ENCODE measurements at regions not wholly inside any gene's neighbourhood (a gene's known extent, or its start where the extent isn't known, plus 50 kb on each side); places are given as distances from the start of the nearest gene placed in this dataset.

- Histone ChIP-seq H3K4me3 (ENCODE audit: low read depth in 2 of 2, low read length in 2 of 2) (no peak overlapping the region), H3K4me1 (ENCODE audit: control insufficient read depth, insufficient read depth, low read length) (no peaks in the 10 kb centered on the region), H3K27me3 (ENCODE audit: control insufficient read depth, insufficient read depth, low read length) (no peaks in the 10 kb centered on the region), H3K27ac (ENCODE audit: low read length) (no peak overlapping the region), H3K9me3 (ENCODE audit: control insufficient read depth, insufficient read depth, low read depth, low read length) (no peaks in the 10 kb centered on the region), H3K36me3 (ENCODE audit: control insufficient read depth, insufficient read depth, low read length) (no peaks in the 10 kb centered on the region)
- CTCF ChIA-PET, result no interaction called here
- in situ Hi-C loops (cut with HindIII; ENCODE audit: low pct_unique_long_range_greater_than_20kb, low sequenced_read_pairs) (no loop called here), intact Hi-C loops (cut with micrococcal nuclease; ENCODE audit: unreplicated experiment) (no loop called here)
- POLR2A ChIA-PET, result no interaction called here
- no TSS peak for BruUV-seq (replicated peaks)
- TF ChIP-seq CTCF (IDR thresholded peaks at IDR 0.05) (peak; percentile 56; the same call in 1 of the 2 replicates), TCF7L2 (IDR thresholded peaks at IDR 0.05; ENCODE audit: low read depth, low read length) (no peak)
- DNase-seq (ENCODE audit: low read depth, low spot score) (no peak), ATAC-seq (no peak)
Observed at GRCh38 chrX:85627363-85627762, 247.9 kb upstream of the POF1B start.

- ATAC-seq, result no peak
- H3K27ac ChIP-seq (ENCODE audit: low read length), result no peak overlapping the region
- no peak overlapping the region for H3K4me3 ChIP-seq (ENCODE audit: low read depth in 2 of 2, low read length in 2 of 2)
- no peaks in the 10 kb centered on the region for H3K9me3 ChIP-seq (ENCODE audit: control insufficient read depth, insufficient read depth, low read depth, low read length)
- no peak for DNase-seq (ENCODE audit: low read depth, low spot score)
- TF ChIP-seq TCF7L2 (IDR thresholded peaks at IDR 0.05; ENCODE audit: low read depth, low read length) (no peak), REST (IDR thresholded peaks at IDR 0.05; ENCODE audit: insufficient read depth in 1 of 2, low read depth in 2 of 2, low read length in 1 of 2) (no peak), SIN3A (IDR thresholded peaks at IDR 0.05; ENCODE audit: borderline replicate concordance, insufficient read depth, low read depth, low read length) (no peak), POLR2AphosphoS5 (IDR thresholded peaks at IDR 0.05; ENCODE audit: low read depth, low read length) (no peak), CTCF (IDR thresholded peaks at IDR 0.05) (no peak)
- intact Hi-C loops (cut with micrococcal nuclease; ENCODE audit: unreplicated experiment), result no loop called here
- in situ Hi-C loops (cut with HindIII; ENCODE audit: low pct_unique_long_range_greater_than_20kb, low sequenced_read_pairs), result no loop called here
- H3K4me1 ChIP-seq (ENCODE audit: control insufficient read depth, insufficient read depth, low read length), result no peaks in the 10 kb centered on the region
- BruUV-seq (replicated peaks), result no TSS peak
- H3K27me3 ChIP-seq (ENCODE audit: control insufficient read depth, insufficient read depth, low read length), result no peaks in the 10 kb centered on the region
- no peaks in the 10 kb centered on the region for H3K36me3 ChIP-seq (ENCODE audit: control insufficient read depth, insufficient read depth, low read length)
- ChIA-PET CTCF (no interaction called here), POLR2A (no interaction called here)
Observed at GRCh38 chrX:85622635-85623034, 243.2 kb upstream of the POF1B start.

GRCh38 chrX:85620466-85620865 lies 241.0 kb upstream of the POF1B start:
- in situ Hi-C loops (cut with HindIII; ENCODE audit: low pct_unique_long_range_greater_than_20kb, low sequenced_read_pairs), result no loop called here
- BruUV-seq (replicated peaks), result no TSS peak
- Histone ChIP-seq H3K9me3 (ENCODE audit: control insufficient read depth, insufficient read depth, low read depth, low read length) (no peaks in the 10 kb centered on the region), H3K4me1 (ENCODE audit: control insufficient read depth, insufficient read depth, low read length) (no peaks in the 10 kb centered on the region), H3K4me3 (ENCODE audit: low read depth in 2 of 2, low read length in 2 of 2) (no peak overlapping the region), H3K27me3 (ENCODE audit: control insufficient read depth, insufficient read depth, low read length) (no peaks in the 10 kb centered on the region), H3K36me3 (ENCODE audit: control insufficient read depth, insufficient read depth, low read length) (no peaks in the 10 kb centered on the region), H3K27ac (ENCODE audit: low read length) (no peak overlapping the region)
- ChIA-PET CTCF (no interaction called here), POLR2A (no interaction called here)
- no peak for ATAC-seq
- no peak for DNase-seq (ENCODE audit: low read depth, low spot score)
- TF ChIP-seq SIN3A (IDR thresholded peaks at IDR 0.05; ENCODE audit: borderline replicate concordance, insufficient read depth, low read depth, low read length), result no peak
- TF ChIP-seq CTCF (IDR thresholded peaks at IDR 0.05), result no peak
- TF ChIP-seq POLR2AphosphoS5 (IDR thresholded peaks at IDR 0.05; ENCODE audit: low read depth, low read length), result no peak
- TF ChIP-seq TCF7L2 (IDR thresholded peaks at IDR 0.05; ENCODE audit: low read depth, low read length), result no peak
- no peak for TF ChIP-seq REST (IDR thresholded peaks at IDR 0.05; ENCODE audit: insufficient read depth in 1 of 2, low read depth in 2 of 2, low read length in 1 of 2)
- intact Hi-C loops (cut with micrococcal nuclease; ENCODE audit: unreplicated experiment), result no loop called here
